Endometrium (tissue), 2 donors: ENCODE measurements at regions not wholly inside any gene's neighbourhood (a gene's known extent, or its start where the extent isn't known, plus 50 kb on each side); places are given as distances from the start of the nearest gene placed in this dataset.
A peak's percentile ranks its signal among the peaks of the same experiment; 100 is the strongest.

ENCODE experiments used
- FAIRE-seq: peaks from 2 replicates; lab custom pipeline; 2012; peaks lifted over from hg19 to GRCh38; lab: Jason Lieb, UNC
- donor health status: control.
- donor health status: control.

GRCh38 chr15:79373113-79373512 lies 59.0 kb upstream of the MINAR1 start:
- no peak for FAIRE-seq

DNA sequence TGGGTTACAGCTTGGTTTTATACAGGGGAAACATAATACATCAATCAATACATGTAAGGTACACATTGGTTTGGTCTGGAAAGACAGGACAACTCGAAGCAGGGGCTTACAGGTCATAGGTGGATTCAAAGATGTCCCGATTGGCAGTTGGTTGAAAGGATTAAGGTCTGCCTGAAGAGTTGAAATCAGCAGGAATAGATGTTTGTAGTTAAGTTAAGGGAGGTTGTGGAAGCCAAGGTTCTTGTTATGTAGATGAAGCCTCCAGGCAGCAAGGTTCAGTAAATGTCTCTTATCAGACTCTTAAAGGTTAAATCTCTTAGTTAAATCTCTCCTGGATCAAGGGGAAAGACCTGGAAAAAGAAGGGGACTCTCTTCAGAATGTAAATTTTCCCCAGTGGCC lies 58.4 kb upstream of the MINAR1 start:
- no peak for FAIRE-seq

- no peak for FAIRE-seq
Observed at GRCh38 chr15:79376383-79376782, 55.8 kb upstream of the MINAR1 start.

DNA sequence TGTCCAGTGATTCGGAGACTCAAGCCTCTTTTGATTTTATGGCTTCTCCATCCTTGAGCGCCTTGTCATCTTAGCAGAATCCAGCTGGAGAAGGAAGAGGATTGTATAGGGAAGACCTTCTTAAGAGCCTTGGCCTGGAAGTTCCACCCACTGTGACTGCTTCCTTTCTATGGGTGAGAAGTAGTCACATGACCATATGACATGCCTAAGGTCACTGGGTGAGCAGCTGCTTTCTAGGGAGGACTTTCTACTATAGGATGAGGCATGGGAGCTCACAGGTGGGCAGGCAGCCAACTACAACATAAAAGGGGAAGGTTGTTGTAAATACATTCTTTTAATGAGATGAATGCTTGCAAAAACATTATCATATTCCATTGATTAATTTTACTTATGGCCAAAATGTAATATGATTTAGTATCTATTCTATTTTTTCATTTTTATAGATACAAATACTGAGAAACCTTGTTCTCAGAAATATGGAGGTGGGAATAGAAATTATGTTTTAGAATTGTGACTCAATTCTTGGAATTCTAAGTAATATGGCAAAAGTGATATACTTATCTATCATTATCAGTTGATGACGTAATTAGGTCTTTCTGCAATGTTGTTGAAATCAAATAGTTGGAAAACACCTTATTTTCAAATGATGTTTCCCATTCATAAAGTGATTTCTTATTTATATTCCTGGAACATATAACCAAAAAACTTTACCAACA lies 53.6 kb upstream of the MINAR1 start:
- no peak for FAIRE-seq

DNA sequence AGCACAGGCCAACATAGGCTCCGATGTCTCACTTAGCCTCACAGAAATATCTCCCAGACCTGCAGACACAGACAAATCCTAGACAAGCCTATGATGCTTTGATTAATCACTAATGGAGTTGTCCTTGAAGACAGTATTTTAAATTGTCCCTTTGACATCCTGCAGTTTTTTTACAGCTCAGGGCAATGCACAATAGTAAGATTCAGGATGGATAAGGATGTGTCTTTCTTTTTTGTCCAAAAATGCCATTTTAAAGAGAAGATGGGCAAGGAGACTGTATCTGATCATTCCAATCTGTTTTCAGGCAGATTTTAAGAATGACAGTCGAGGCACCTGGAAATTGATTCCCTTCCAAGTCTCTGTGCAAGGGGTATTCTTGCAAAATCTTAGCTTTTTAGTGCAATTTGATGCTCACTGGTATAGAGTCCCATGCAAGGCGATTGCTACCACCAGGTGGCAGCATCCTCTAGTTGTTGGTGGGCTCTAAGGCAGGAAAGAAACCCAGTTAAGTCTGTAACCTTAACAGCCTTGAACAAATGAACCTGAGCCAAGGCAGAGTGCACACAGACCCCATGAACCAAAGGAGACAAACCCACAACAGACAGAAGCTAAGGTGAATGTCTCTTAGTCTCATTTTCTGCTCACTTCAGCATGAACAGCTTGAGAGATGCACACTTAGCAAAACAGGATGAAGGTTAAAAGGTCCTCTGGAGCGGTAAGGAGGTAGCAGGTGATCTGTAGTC lies 51.2 kb upstream of the MINAR1 start:
- FAIRE-seq, result peak; percentile 37

- FAIRE-seq, result no peak
Observed at GRCh38 chr15:79381593-79381992, 50.5 kb upstream of the MINAR1 start.
